B cell (primary cell): ENCODE measurements at regions not wholly inside any gene's neighbourhood (a gene's known extent, or its start where the extent isn't known, plus 50 kb on each side); places are given as distances from the start of the nearest gene placed in this dataset.
"Not testable (repeated sequence)": the region's sequence is repeated elsewhere in the genome, so short reads cannot be mapped to it uniquely, and the experiment has no call there.

Experiments used
- ATAC-seq: fragments of 200-7000 bp; cut with Tn5 transposase; one replicate; pipeline ENCODE4 v1.10.0; 2021; ENCODE audit warnings: low read depth, mild to moderate bottlenecking, moderate number of reproducible peaks, moderate library complexity
- CTCF ChIA-PET: fragments of 350-600 bp; sonication (Branson Sonifier 250); formaldehyde crosslinking; loops from one replicate; lab custom pipeline; 2021; ENCODE audit warnings: antibody characterized with exemption, inconsistent platforms; lab: Charles Lee
- POLR2A ChIA-PET: fragments of 350-600 bp; sonication (Branson Sonifier 250); formaldehyde crosslinking; loops from one replicate; lab custom pipeline; 2021; ENCODE audit warnings: antibody characterized with exemption; lab: Charles Lee
- DNase-seq: peaks from one replicate; pipeline ENCODE4 v3.0.0; 2013
- H2AFZ ChIP-seq: 2 replicates; pipeline ENCODE4 v1.6.1; 2012; ENCODE audit warnings: mild to moderate bottlenecking, low read depth, low read length; ENCODE audit not compliant: insufficient read depth, poor library complexity, severe bottlenecking
- H3K27ac ChIP-seq, 2 donors: 1 replicate in 1 of 2; 2 replicates in 1 of 2; pipeline ENCODE4 v1.5.1; 2012 to 2013; ENCODE audit warnings: low read length in 2 of 2, mild to moderate bottlenecking in 2 of 2, moderate library complexity in 1 of 2
- H3K27me3 ChIP-seq, 4 experiments: fragments of 200-600 bp in 1 of 4; sonication (generic) in 1 of 4; replicated peaks in 1 of 4; 1 replicate in 2 of 4; 2 replicates in 2 of 4; pipeline versions ENCODE4 v1.6.1 to v1.7.0; 2013 to 2016; ENCODE audit warnings: low read length in 3 of 4, mild to moderate bottlenecking in 2 of 4, mixed read lengths in 1 of 4, moderate library complexity in 1 of 4; ENCODE audit not compliant: insufficient read depth in 4 of 4, control insufficient read depth in 3 of 4; ENCODE audit errors: control extremely low read depth in 1 of 4
- H3K36me3 ChIP-seq, 2 experiments: replicated peaks in 1 of 2; 1 replicate in 1 of 2; 2 replicates in 1 of 2; pipeline versions ENCODE4 v1.6.1 to v1.7.1; 2013; ENCODE audit warnings: low read length in 1 of 2; ENCODE audit not compliant: insufficient read depth in 2 of 2, control insufficient read depth in 1 of 2; ENCODE audit errors: control extremely low read depth in 1 of 2, extremely low read depth in 1 of 2
- H3K4me1 ChIP-seq, 2 donors: fragments of 200-600 bp in 1 of 2; sonication (generic) in 1 of 2; 1 replicate in 1 of 2; 2 replicates in 1 of 2; pipeline versions ENCODE4 v1.5.1 to v1.6.1; 2013 to 2017; ENCODE audit warnings: low read length in 2 of 2; ENCODE audit not compliant: control insufficient read depth in 2 of 2, insufficient read depth in 2 of 2
- H3K4me2 ChIP-seq: replicated peaks from 2 replicates; pipeline ENCODE3; 2012; ENCODE audit warnings: mild to moderate bottlenecking, low read depth, low read length; ENCODE audit not compliant: poor library complexity, severe bottlenecking
- H3K4me3 ChIP-seq, 5 experiments: fragments of 200-600 bp in 1 of 5; sonication (generic) in 1 of 5; 1 replicate in 3 of 5; 2 replicates in 2 of 5; pipeline versions ENCODE4 v1.5.1 to v1.7.0; 2011 to 2016; ENCODE audit warnings: low read length in 4 of 5, mild to moderate bottlenecking in 4 of 5, low read depth in 2 of 5, control low read depth in 1 of 5, moderate library complexity in 1 of 5; ENCODE audit not compliant: insufficient read depth in 1 of 5; ENCODE audit errors: control extremely low read depth in 1 of 5, extremely low read depth in 1 of 5
- H3K79me2 ChIP-seq: fragments of 200-600 bp; sonication (generic); one replicate; pipeline ENCODE4 v1.6.0; 2016; ENCODE audit warnings: low read length; ENCODE audit not compliant: control insufficient read depth, insufficient read depth
- H3K9ac ChIP-seq: fragments of 200-600 bp; sonication (generic); 2 replicates; pipeline ENCODE4 v1.6.1; 2017; ENCODE audit warnings: mild to moderate bottlenecking, low read length, moderate library complexity
- H3K9me3 ChIP-seq, 3 donors: one replicate each; pipeline versions ENCODE4 v1.6.1 to v1.7.1; 2013; ENCODE audit warnings: low read length in 2 of 3; ENCODE audit not compliant: control insufficient read depth in 2 of 3, insufficient read depth in 1 of 3; ENCODE audit errors: control extremely low read depth in 1 of 3
- H4K20me1 ChIP-seq: 2 replicates; pipeline ENCODE4 v1.6.0; 2012; ENCODE audit warnings: mild to moderate bottlenecking, low read length; ENCODE audit not compliant: insufficient read depth, control insufficient read depth, poor library complexity, severe bottlenecking
- H3K27ac Mint-ChIP-seq: one replicate; pipeline ENCODE4 v1.8.0; 2021; ENCODE audit warnings: mixed read lengths
- H3K27me3 Mint-ChIP-seq: one replicate; pipeline ENCODE4 v1.8.0; 2021; ENCODE audit warnings: mixed read lengths
- H3K4me1 Mint-ChIP-seq: one replicate; pipeline ENCODE4 v1.8.0; 2021; ENCODE audit warnings: mixed read lengths
- H3K4me3 Mint-ChIP-seq: one replicate; pipeline ENCODE4 v1.8.0; 2021; ENCODE audit warnings: mixed read lengths
- H3K9me3 Mint-ChIP-seq: one replicate; pipeline ENCODE4 v1.8.0; 2022; ENCODE audit warnings: mixed read lengths; ENCODE audit not compliant: insufficient read depth
- CTCF ChIP-seq: fragments of 200-600 bp; IDR thresholded peaks from one replicate; pipeline ENCODE4 v1.8.0; 2022; ENCODE audit warnings: antibody characterized with exemption, mild to moderate bottlenecking
- EZH2 ChIP-seq: IDR thresholded peaks from 2 replicates; pipeline ENCODE4 v1.6.1; 2012; ENCODE audit warnings: borderline replicate concordance, low read depth, mild to moderate bottlenecking, moderate library complexity, low read length; ENCODE audit not compliant: insufficient read depth, poor library complexity, severe bottlenecking
- WGBS: methylation state at CpG from one replicate; pipeline ENCODE4 v1.1.5; 2013; ENCODE audit warnings: missing lambda C conversion rate; ENCODE audit not compliant: insufficient coverage; 5-methylcytosine and 5-hydroxymethylcytosine counted together
- intact Hi-C: fragments of 100-400 bp; cut with micrococcal nuclease; formaldehyde crosslinking; loops from one replicate; pipeline ENCODE4 v1.10.0; 2022

GRCh38 chr19:23571175-23571574, 115.8 kb downstream of the ZNF675 start:
- intact Hi-C loops = no loop called here
- Histone ChIP-seq H2AFZ (no peak overlapping the region), H4K20me1 (no peaks in the 10 kb centered on the region), H3K36me3 (no peaks in the 10 kb centered on the region), H3K9ac (no peak overlapping the region), H3K9me3 (peaks cover 0 to 48% (median 27%) of the 10 kb centered on the region in 3 donors), H3K4me1 (no peaks in the 10 kb centered on the region), H3K27ac (no peak overlapping the region), H3K79me2 (no peaks in the 10 kb centered on the region), H3K27me3 (no peaks in the 10 kb centered on the region), H3K4me3 (no peak overlapping the region), H3K4me2 (no peak overlapping the region)
- DNase-seq (no peak), ATAC-seq (no peak)
- no peaks in the 10 kb centered on the region for H3K27me3 Mint-ChIP-seq
- H3K4me1 Mint-ChIP-seq = no peaks in the 10 kb centered on the region
- H3K4me3 Mint-ChIP-seq = no peak overlapping the region
- ChIA-PET POLR2A (no interaction called here), CTCF (no interaction called here)
- no peak for TF ChIP-seq CTCF
- TF ChIP-seq EZH2 = no peak
- H3K9me3 Mint-ChIP-seq = peaks cover 5% of the 10 kb centered on the region
- no peak overlapping the region for H3K27ac Mint-ChIP-seq
- 86% methylated on average over 2 of the region's 2 CpGs for WGBS

GRCh38 chr19:23568116-23568515, 118.9 kb downstream of the ZNF675 start:
- DNase-seq, H3K36me3 ChIP-seq, H3K9me3 Mint-ChIP-seq, H2AFZ ChIP-seq, POLR2A ChIA-PET, CTCF ChIA-PET, H3K79me2 ChIP-seq, H3K4me3 Mint-ChIP-seq, intact Hi-C loops, H3K4me3 ChIP-seq, ATAC-seq, H3K27me3 ChIP-seq, H3K27ac ChIP-seq, H3K4me1 Mint-ChIP-seq, H3K4me1 ChIP-seq, H3K4me2 ChIP-seq, H3K27me3 Mint-ChIP-seq, H3K27ac Mint-ChIP-seq, H4K20me1 ChIP-seq, H3K9ac ChIP-seq: not testable (repeated sequence)
- peaks cover under 1 to 55% (median 25%) of the 10 kb centered on the region in 3 donors for H3K9me3 ChIP-seq
- WGBS = 90% methylated on average over 11 of the region's 15 CpGs
